GM19463 (cell line): ENCODE measurements at regions not wholly inside any gene's neighbourhood (a gene's known extent, or its start where the extent isn't known, plus 50 kb on each side); places are given as distances from the start of the nearest gene placed in this dataset.
"Not testable (repeated sequence)": the region's sequence is repeated elsewhere in the genome, so short reads cannot be mapped to it uniquely, and the experiment has no call there.

Experiments
- ATAC-seq: cut with Tn5 transposase; IDR thresholded peaks from one replicate; pipeline ENCODE4 v1.9.1; 2021; ENCODE audit warnings: mild to moderate bottlenecking, moderate library complexity; ENCODE audit not compliant: unreplicated experiment

GRCh38 chr7:51645255-51645654 is 328.6 kb upstream of the COBL start:
- no peak for ATAC-seq

GRCh38 chr7:51644216-51644615 is 327.6 kb upstream of the COBL start:
- no peak for ATAC-seq

- ATAC-seq = no peak
Observed at GRCh38 chr7:51640841-51641240, 324.2 kb upstream of the COBL start.

- no peak for ATAC-seq
Observed at GRCh38 chr7:51639661-51640334, 323.2 kb upstream of the COBL start.

DNA sequence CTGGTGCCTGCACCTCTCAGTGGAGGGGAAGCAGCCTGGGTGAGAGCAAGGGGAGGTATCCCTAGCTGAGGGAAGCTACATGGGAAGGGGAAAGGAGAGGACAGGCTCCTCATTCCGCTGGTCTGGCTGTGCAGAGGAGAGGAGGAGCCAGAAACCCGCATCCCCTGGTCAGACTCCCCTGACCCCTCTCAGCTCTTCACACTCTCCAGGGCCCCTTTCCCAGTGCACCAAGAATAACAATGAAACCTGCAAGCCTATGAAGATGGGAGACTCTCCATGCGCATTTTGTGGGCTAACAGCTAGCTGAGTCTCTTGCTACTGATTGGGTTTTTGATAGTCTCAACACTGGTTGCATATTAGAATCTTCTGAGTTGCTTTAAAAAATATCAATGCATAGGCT is 319.9 kb upstream of the COBL start:
- no peak for ATAC-seq

GRCh38 chr7:51635775-51636174 is 319.2 kb upstream of the COBL start:
- ATAC-seq = no peak

DNA sequence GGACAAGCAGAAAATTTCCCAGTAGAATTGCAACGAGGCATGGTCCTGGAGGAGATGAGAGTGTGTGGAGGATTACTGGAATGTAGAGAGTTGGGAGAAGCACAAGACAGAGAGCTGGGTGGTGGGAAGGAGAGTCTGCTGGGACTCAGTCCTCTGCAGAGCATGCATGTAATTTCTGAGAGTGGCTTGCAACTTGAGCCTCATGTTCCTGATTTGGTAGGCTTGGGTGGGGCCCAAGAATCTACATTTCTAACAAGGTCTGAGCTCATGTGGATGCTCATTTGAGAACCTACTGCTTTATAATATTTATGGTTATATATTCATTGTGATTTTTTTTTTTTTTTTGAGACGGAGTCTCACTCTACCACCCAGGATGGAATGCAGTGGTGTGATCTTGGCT is 317.9 kb upstream of the COBL start:
- ATAC-seq = no peak

DNA sequence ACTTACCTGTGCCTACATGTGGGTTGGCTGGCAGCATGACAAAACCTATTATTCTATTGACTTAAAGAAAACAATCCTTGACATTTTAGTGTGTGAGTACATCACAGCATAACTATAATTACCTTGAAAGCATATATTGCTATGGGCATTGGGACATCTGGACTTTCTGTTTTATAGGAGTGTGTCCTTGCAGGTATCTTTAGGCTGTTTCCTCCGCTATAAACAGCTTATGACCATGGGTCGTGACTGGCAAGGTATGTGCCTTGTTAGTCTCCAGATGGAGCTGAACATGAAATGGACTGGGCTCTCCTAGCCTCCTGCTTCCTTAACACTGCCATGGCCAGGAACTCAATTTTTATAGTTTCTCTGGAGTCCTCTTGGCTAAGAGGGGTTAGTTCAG is 317.4 kb upstream of the COBL start:
- no peak for ATAC-seq

- ATAC-seq = no peak
Observed at GRCh38 chr7:51633596-51633995, 317.0 kb upstream of the COBL start.

GRCh38 chr7:51633006-51633405 is 316.4 kb upstream of the COBL start:
- no peak for ATAC-seq

- no peak for ATAC-seq
Observed at GRCh38 chr7:51630933-51631332, 314.3 kb upstream of the COBL start.

DNA sequence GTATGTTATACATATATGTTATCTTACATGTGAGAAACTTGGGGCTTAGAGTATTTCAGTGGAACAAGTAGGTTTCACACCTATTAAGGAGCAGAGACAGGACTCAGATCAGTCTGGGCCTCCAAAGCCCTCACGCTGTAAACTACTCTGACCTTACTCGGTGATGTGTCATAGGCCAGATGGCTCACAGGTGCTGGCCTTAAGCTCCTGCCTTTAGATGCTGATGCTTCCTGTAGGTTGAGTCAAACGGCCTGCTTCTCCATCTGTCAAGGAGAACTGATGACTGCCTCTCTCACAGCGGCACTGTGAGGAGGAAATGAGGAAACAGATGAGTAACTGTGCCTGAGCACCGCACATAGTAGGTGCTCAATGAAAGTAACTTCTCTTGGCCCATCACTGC is 312.6 kb upstream of the COBL start:
- ATAC-seq = no peak

DNA sequence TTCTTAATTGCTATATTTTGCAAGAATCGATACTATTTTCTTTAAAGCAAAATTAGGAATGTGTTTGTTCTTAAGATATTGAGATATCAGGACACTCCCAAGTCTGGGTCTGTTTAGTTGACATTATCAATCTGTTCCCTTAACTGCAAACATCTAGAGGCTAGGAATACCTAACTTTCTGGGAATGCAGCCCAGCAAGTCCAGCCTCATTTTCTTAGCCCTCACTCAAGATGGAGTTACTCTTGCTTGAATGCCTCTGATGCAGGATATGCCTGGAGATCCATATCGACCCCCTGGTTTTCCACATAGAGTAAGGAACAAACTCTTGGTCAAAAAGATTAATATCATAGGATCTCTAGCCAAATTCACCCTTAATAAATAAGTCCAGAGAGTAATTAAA is 305.3 kb upstream of the COBL start:
- ATAC-seq = no peak

- ATAC-seq = no peak
Observed at GRCh38 chr7:51620706-51621105, 304.1 kb upstream of the COBL start.

GRCh38 chr7:51619880-51620279 is 303.3 kb upstream of the COBL start:
- no peak for ATAC-seq

DNA sequence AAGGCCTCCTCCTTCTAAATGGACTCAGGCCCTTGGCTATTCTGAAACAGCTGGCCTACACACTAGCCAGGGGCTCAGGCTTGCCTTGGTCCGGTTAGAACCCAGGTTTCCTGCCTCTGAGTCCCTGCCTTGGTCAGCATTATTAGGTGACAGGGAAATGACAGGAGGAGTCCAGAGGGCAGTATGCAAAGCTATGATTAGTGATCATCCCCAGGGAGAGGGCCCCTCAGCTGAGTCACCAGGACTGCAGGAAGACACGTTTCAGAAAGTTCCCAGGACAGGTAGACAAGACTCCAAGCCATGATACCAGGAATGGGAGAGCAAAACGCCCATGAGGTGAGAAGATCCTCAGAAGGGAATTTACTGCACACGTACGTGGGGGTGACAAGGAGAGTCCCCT is 301.1 kb upstream of the COBL start:
- ATAC-seq = no peak

- no peak for ATAC-seq
Observed at GRCh38 chr7:51613911-51614357, 297.3 kb upstream of the COBL start.

DNA sequence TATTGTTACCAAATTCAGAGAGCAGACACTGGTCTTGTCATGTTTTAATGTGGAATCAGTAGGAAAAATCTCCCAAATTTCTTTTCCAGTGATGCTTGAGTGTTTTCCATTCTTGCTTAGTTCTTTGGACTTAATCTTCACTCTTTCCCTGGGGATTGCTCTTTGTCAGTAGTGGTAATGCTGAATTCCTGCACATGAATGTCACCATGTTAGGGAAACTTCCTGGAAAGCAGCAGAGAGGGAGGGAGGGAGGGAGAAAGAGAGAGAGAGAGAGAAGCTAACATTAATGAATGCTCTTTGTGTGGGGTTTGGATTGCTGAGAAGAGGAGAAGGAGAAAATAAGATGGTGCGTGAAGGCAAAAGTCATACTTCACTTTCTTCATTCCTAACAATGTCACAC is 295.3 kb upstream of the COBL start:
- no peak for ATAC-seq

DNA sequence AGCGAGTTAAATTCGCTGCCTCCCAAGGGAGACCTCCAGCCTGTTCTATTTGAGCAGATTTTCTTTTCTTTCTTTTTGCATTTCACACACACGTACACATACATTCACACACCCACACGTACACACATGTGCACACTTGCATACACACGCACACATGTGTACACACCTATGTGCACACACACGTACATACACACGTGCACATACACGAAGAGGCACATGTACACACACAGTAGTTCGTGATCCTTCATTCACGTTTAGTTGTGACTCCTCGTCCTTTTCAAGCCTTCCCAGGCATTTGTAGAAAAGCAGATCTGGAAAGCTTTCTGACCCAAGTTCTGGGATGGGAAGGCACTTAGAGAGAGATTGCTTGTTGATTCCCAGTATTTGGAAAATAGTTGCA is 290.8 kb upstream of the COBL start:
- no peak for ATAC-seq

DNA sequence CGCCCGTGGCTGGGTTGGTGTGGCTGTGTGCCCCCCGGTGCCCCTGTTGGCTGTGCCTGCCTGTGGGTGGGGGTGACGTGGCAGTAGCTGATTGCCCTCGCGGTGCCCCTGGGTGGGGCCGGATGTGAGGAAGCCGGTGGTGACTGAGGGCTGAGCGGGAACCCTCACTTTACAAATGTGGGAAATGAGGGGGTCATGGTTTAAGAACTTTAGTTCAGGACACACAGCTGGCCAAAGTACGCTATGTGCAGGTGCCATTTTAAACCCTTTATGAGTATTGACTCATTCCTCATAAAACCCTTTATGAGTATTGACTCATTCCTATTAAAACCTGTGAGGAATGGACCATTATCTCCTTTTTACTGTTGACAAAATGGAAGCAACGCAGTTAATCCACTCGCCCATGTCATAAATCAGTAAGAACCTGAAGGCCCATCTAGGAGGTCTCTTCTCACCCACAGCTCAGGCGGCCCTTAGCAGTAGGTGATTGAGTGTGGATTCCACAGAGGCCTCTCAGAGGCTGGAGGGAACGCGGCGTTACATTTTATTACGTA is 290.1 kb upstream of the COBL start:
- ATAC-seq = no peak

GRCh38 chr7:51602376-51602775 is 285.8 kb upstream of the COBL start:
- no peak for ATAC-seq

DNA sequence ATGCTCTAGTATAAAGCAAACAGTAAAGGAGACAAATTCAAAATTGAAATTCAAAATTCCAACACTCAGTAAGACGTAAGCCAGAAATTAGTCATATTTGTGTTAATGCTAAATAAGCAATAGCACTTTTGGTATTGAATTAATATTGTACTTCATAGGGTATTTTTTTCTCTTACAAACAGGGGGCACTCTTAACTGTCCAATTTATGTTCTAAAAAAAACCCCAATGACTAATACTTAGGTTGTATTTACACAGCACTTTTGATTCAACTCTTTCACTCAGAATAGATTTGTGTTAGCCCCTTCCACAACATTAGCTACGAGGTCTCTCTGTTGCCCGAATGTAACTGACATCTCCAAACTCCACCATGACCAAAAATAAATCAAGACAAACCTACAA is 284.9 kb upstream of the COBL start:
- no peak for ATAC-seq

DNA sequence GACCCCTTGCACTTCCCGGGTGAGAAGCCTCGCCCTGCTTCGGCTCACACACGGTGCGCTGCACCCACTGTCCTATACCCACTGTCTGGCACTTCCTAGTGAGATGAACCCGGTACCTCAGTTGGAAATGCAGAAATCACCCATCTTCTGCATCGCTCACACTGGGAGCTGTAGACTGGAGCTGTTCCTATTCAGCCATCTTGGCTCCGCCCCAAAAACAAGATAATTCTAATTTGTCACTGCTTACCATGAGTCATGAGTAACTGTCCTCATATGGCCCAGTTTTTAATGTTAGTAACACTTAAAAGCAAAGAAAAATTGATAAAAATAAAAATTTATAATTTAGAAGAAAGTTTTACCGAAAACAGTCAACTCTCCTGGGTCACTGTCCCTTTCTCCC is 283.3 kb upstream of the COBL start:
- not testable (repeated sequence) for ATAC-seq
